ENCODE measurements at regions not wholly inside any gene's neighbourhood (a gene's known extent, or its start where the extent isn't known, plus 50 kb on each side); places are given as distances from the start of the nearest gene placed in this dataset.
"Not testable (repeated sequence)": the region's sequence is repeated elsewhere in the genome, so short reads cannot be mapped to it uniquely, and the experiment has no call there.

DNA sequence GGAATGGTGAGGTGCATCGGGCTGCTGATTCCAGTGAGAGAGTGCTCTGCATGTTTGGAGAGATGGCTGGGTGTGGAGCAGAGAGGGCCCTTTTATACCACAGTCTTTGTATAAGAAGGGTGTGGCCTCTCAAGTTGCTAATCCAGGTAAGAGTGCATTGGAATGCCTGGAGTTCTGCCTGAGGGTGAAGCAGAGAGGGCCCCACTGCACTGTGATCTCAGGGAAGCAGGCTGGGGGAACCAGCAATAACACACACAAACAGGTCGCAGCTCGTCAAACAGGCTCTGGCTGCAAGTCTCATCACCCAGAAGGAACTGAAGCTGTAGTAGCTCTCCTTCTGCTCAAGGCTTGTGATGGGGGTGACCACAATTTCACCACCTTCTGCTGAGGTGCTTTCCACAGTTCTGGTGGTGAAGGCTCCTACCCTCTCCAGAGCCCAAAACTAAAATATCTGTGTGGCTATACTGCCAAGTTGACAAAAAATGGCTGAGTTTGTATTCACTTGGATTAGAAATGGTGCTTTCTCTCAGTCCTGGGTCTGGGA is 687.4 kb upstream of the HS3ST1 start:
- TF ChIP-seq CTCF (IDR thresholded peaks at IDR 0.05; ENCODE audit: borderline replicate concordance, insufficient read depth, low read depth, low read length), result no peak
- no peak overlapping the region for H3K4me3 ChIP-seq (ENCODE audit: low read depth, low read length)

- H3K4me3 ChIP-seq (ENCODE audit: low read depth, low read length), result no peak overlapping the region
- no peak for TF ChIP-seq CTCF (IDR thresholded peaks at IDR 0.05; ENCODE audit: borderline replicate concordance, insufficient read depth, low read depth, low read length)
Measured at GRCh38 chr4:12110627-12111026, 681.9 kb upstream of the HS3ST1 start.

GRCh38 chr4:12109056-12109455 is 680.4 kb upstream of the HS3ST1 start:
- H3K4me3 ChIP-seq (ENCODE audit: low read depth, low read length), result not testable (repeated sequence)

DNA sequence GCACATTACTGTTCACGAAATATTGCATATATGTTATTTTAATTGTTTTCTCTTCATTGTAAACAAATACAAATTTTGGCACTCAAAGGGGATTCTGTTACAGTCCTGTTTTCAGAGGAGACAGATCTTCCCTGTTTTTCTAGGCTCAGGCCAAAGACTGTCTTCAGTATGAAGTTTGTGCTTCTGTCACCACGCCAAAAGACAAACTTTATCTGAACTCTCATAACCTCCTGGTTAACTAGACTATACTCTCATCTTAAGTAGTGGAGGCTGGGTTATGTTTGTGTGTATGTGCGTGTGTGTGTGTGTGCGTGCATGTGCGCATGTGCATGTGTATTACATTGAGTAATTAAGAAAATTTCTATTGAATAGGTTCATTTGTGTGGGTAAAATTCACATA is 676.8 kb upstream of the HS3ST1 start:
- no peak overlapping the region for H3K4me3 ChIP-seq (ENCODE audit: low read depth, low read length)
- no peak for TF ChIP-seq CTCF (IDR thresholded peaks at IDR 0.05; ENCODE audit: borderline replicate concordance, insufficient read depth, low read depth, low read length)

DNA sequence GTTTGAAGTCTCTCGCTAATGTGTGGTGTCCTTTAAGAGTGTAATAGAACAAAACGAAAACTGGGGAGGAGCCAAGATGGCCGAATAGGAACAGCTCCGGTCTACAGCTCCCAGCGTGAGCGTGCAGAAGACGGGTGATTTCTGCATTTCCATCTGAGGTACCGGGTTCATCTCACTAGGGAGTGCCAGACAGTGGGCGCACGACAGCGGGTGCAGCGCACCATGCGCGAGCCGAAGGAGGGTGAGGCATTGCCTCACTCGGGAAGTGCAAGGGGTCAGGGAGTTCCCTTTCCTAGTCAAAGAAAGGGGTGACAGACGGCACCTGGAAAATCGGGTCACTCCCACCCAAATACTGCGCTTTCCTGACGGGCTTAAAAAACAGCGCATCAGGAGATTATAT is 661.2 kb upstream of the HS3ST1 start:
- not testable (repeated sequence) for H3K4me3 ChIP-seq (ENCODE audit: low read depth, low read length)

- H3K4me3 ChIP-seq (ENCODE audit: low read depth, low read length), result no peak overlapping the region
- no peak for TF ChIP-seq CTCF (IDR thresholded peaks at IDR 0.05; ENCODE audit: borderline replicate concordance, insufficient read depth, low read depth, low read length)
Measured at GRCh38 chr4:12084690-12085089, 656.0 kb upstream of the HS3ST1 start.

DNA sequence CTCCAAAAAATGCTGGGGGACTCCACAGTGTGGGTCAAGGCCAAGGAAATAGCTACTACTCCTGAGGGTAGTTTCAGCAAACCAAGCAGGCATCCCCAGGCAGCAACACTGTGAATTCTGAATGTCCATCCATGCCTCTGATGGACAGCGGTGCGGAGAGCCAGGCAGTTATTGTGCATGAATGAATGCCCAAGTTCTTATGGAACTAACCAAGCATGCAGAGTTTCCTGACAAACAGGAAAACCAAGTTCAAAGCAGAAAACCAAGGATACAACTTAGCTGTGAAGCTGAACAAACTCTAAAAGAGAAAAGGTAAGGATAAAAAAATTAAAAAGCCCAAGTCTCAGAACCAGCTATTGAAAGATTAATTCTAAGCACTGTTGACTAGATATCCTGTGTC is 642.6 kb upstream of the HS3ST1 start:
- no peak for TF ChIP-seq CTCF (IDR thresholded peaks at IDR 0.05; ENCODE audit: borderline replicate concordance, insufficient read depth, low read depth, low read length)
- no peak overlapping the region for H3K4me3 ChIP-seq (ENCODE audit: low read depth, low read length)

DNA sequence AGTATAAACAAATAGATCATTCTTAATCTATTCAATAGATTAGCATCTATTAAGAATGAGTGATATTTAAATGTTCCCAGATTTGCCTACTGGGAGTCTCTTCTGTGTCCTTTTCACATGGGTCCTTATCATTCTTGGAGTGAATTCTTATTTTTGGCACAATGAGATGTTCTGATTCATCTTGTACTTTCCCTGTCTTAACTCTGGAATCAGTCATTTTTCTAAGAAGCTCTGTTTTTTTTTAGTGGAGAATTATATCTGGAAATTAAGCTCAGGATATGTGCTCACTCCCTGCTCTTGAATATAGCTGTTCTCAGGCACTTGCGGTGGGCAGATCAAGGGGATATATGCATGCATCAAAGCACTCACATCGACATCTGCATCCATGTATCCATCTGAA is 625.3 kb upstream of the HS3ST1 start:
- no peak overlapping the region for H3K4me3 ChIP-seq (ENCODE audit: low read depth, low read length)
- no peak for TF ChIP-seq CTCF (IDR thresholded peaks at IDR 0.05; ENCODE audit: borderline replicate concordance, insufficient read depth, low read depth, low read length)

Data from GM12875 (cell line).